ENCODE measurements at regions not wholly inside any gene's neighbourhood (a gene's known extent, or its start where the extent isn't known, plus 50 kb on each side); places are given as distances from the start of the nearest gene placed in this dataset.

DNA sequence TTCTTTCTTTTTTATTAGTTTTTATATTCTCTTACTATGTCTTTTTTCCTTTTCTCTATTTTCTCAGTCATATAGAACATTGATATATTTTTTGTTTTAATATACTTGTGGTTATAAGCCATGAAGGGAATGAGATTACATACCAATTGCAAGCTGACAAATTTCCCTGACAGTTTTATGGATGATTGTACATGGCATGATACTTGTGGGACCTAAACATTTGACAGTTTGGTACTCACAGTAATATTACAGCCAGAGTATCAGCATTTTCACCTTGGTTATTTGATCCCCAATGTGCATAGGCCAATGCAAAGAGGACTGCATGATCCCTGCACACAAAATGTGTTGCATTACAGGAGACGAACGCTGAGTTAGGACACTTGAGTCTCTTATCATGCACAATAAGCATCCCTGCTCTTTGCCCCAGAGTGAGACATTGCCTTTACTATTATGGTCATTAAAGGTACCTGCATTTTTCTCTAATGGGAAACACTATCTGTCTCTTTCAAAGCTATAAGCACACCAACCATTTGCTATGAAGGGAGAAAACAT lies 713.4 kb upstream of the PCDH20 start:
- ChIA-PET CTCF (no interaction called here), POLR2A (ENCODE audit: unreplicated experiment) (no interaction called here)
- H3K79me1 ChIP-seq (ENCODE audit: low read depth in 1 of 2, low read length in 2 of 2) = no peaks in the 10 kb centered on the region
- no peak overlapping the region for H3K4me3 ChIP-seq (ENCODE audit: insufficient read depth, low read depth, low read length)
- H3K18ac ChIP-seq (ENCODE audit: low read depth, low read length) = no peak overlapping the region
- no peak overlapping the region for H2AK9ac ChIP-seq (replicated peaks; ENCODE audit: low read depth, low read length, poor library complexity)
- no peak overlapping the region for H3K23ac ChIP-seq (ENCODE audit: low read depth, low read length)
- no peak overlapping the region for H2BK5ac ChIP-seq (ENCODE audit: low read depth, low read length, poor library complexity, severe bottlenecking)
- H2BK120ac ChIP-seq (ENCODE audit: low read depth, low read length) = no peak overlapping the region
- ATAC-seq (ENCODE audit: low read depth) (no peak), DNase-seq (no peak)
- H3K4me2 ChIP-seq (ENCODE audit: low read depth, low read length) = no peak overlapping the region
- in situ Hi-C loops (cut with MboI; ENCODE audit: low sequenced_read_pairs) = loop anchor here (10.0 kb wide), 1 partner anchor 236 kb away; no protein-coding TSS in a partner anchor
- no peaks in the 10 kb centered on the region for H3K9me3 ChIP-seq (ENCODE audit: control insufficient read depth, insufficient read depth, low read length)
- dilution Hi-C loops (cut with HindIII; ENCODE audit: low sequenced_read_pairs, unreplicated experiment) = no loop called here
- no TSS peak for BruUV-seq (replicated peaks)
- no peak overlapping the region for H4K91ac ChIP-seq (ENCODE audit: insufficient read depth, low read depth, low read length)
- H3K9me1 ChIP-seq (ENCODE audit: insufficient read depth, low read length) = no peaks in the 10 kb centered on the region
- no peak overlapping the region for H3K27ac ChIP-seq (ENCODE audit: insufficient read depth, low read length)
- no peaks in the 10 kb centered on the region for H3K36me3 ChIP-seq (ENCODE audit: control insufficient read depth, insufficient read depth, low read length)
- intact Hi-C loops (cut with micrococcal nuclease) = no loop called here
- no peaks in the 10 kb centered on the region for H4K20me1 ChIP-seq (ENCODE audit: insufficient read depth, low read length)
- no peaks in the 10 kb centered on the region for H3K4me1 ChIP-seq (ENCODE audit: control insufficient read depth, insufficient read depth, low read length)
- H4K5ac ChIP-seq (ENCODE audit: low read depth, low read length) = no peak overlapping the region
- H2AFZ ChIP-seq (replicated peaks; ENCODE audit: low read length, poor library complexity) = no peak overlapping the region
- no peak overlapping the region for H3K9ac ChIP-seq (ENCODE audit: low read depth, low read length)
- WGBS, 2 experiments (ENCODE audit: extremely low coverage in 2 of 2, insufficient read length in 1 of 2) = no CpG with 5 or more reads among the region's 2 CpGs
- H4K8ac ChIP-seq (ENCODE audit: low read depth in 2 of 2, low read length in 2 of 2) = no peak overlapping the region
- H3K56ac ChIP-seq (ENCODE audit: extremely low read depth, insufficient read depth, low read length) = no peak overlapping the region
- TF ChIP-seq, protein P1, sequence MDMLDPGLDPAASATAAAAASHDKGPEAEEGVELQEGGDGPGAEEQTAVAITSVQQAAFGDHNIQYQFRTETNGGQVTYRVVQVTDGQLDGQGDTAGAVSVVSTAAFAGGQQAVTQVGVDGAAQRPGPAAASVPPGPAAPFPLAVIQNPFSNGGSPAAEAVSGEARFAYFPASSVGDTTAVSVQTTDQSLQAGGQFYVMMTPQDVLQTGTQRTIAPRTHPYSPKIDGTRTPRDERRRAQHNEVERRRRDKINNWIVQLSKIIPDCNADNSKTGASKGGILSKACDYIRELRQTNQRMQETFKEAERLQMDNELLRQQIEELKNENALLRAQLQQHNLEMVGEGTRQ (IDR thresholded peaks at IDR 0.05; ENCODE audit: low read depth, low read length) = no peak
- no peak for TF ChIP-seq MXI1 (IDR thresholded peaks at IDR 0.05; ENCODE audit: borderline replicate concordance, low read depth, low read length)
- TF ChIP-seq NFE2L2 (IDR thresholded peaks at IDR 0.05; ENCODE audit: low read depth, low read length) = no peak
- TF ChIP-seq RFX5 (IDR thresholded peaks at IDR 0.05; ENCODE audit: low read depth, low read length) = no peak
- TF ChIP-seq, protein P2, sequence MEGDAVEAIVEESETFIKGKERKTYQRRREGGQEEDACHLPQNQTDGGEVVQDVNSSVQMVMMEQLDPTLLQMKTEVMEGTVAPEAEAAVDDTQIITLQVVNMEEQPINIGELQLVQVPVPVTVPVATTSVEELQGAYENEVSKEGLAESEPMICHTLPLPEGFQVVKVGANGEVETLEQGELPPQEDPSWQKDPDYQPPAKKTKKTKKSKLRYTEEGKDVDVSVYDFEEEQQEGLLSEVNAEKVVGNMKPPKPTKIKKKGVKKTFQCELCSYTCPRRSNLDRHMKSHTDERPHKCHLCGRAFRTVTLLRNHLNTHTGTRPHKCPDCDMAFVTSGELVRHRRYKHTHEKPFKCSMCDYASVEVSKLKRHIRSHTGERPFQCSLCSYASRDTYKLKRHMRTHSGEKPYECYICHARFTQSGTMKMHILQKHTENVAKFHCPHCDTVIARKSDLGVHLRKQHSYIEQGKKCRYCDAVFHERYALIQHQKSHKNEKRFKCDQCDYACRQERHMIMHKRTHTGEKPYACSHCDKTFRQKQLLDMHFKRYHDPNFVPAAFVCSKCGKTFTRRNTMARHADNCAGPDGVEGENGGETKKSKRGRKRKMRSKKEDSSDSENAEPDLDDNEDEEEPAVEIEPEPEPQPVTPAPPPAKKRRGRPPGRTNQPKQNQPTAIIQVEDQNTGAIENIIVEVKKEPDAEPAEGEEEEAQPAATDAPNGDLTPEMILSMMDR (conservative IDR thresholded peaks at IDR 0.05; ENCODE audit: low read depth, low read length) = no peak
- no peak for TF ChIP-seq RAD21 (IDR thresholded peaks at IDR 0.05; ENCODE audit: low read length)
- no peak for TF ChIP-seq POLR2A (IDR thresholded peaks at IDR 0.05; ENCODE audit: low read depth, low read length)
- no peak for TF ChIP-seq CEBPB (IDR thresholded peaks at IDR 0.05; ENCODE audit: low read depth, low read length)
- no peak overlapping the region for H3K4ac ChIP-seq (ENCODE audit: low read depth, low read length)
- H2AK5ac ChIP-seq (ENCODE audit: low read depth, low read length) = no peak overlapping the region
- no peak overlapping the region for H2BK20ac ChIP-seq (ENCODE audit: low read depth, low read length)
- no peak overlapping the region for H3K14ac ChIP-seq (replicated peaks; ENCODE audit: low read depth, low read length)
- H2BK15ac ChIP-seq (ENCODE audit: low read depth, low read length) = no peak overlapping the region
- no peaks in the 10 kb centered on the region for H3K27me3 ChIP-seq (ENCODE audit: control insufficient read depth, insufficient read depth, low read length)
